GM18511 (cell line): ENCODE measurements at regions not wholly inside any gene's neighbourhood (a gene's known extent, or its start where the extent isn't known, plus 50 kb on each side); places are given as distances from the start of the nearest gene placed in this dataset.
"Not testable (repeated sequence)": the region's sequence is repeated elsewhere in the genome, so short reads cannot be mapped to it uniquely, and the experiment has no call there.

ENCODE experiments used
- ATAC-seq: cut with Tn5 transposase; IDR thresholded peaks from one replicate; pipeline ENCODE4 v1.9.1; 2021; ENCODE audit warnings: mild to moderate bottlenecking, moderate library complexity; ENCODE audit not compliant: unreplicated experiment

DNA sequence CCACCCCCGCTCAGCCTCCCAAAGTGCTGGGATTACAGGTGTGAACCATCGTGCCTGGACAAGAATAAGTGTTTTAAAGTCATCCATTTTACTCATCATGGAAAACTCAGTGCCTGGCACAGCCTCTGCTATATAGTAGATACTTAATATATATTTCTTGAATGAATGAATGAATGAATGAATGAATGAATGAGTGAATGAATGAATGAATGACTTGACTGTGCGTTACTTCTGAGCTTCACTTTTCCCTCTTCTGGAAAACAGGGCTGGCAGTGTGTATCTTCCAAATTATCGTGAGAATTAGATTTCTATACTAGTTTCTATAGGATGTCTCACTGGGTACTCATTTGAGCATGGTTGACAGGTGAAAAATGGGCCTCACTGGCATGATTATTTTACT is 307.3 kb upstream of the ERCC4 start:
- no peak for ATAC-seq

GRCh38 chr16:13613165-13613564 is 306.8 kb upstream of the ERCC4 start:
- no peak for ATAC-seq

DNA sequence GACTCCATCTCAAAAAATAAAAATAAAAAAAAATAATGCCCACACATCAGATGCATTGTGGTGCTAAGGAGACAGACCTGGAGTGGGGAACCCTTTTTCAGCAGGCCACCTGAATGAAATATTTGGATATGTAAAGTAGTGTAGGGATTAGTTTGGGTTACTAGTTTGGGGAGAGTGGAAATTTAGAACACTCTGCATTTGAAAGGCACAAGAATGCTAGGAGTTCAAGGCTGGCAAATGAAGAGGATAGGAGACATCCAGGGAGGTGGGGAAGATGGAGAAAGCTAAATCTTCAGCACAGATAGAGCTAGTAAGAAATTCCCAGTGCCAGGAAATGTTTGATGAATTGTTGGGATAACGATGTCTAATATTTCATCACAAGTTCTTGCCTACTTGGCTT is 298.3 kb upstream of the ERCC4 start:
- no peak for ATAC-seq

- no peak for ATAC-seq
Measured at GRCh38 chr16:13628156-13628555, 291.8 kb upstream of the ERCC4 start.

DNA sequence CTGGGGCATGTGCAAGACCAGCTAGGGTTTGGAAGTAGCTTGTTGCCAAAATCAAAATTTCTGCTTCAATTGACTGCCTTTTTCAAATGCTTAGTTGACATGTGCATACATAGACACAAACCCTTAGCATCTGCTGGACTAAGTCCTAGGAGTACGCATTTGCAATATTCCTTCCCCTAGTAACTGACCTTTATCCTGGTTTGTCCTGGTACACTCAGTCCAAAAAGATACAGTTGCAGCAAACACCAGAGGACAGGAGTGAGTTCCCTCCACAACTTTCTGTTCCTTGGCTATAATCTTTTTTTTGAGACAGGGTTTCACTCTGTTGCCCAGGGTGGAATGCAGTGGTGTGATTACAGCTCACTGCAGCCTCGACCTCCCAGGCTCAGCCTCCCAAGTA is 290.2 kb upstream of the ERCC4 start:
- no peak for ATAC-seq

DNA sequence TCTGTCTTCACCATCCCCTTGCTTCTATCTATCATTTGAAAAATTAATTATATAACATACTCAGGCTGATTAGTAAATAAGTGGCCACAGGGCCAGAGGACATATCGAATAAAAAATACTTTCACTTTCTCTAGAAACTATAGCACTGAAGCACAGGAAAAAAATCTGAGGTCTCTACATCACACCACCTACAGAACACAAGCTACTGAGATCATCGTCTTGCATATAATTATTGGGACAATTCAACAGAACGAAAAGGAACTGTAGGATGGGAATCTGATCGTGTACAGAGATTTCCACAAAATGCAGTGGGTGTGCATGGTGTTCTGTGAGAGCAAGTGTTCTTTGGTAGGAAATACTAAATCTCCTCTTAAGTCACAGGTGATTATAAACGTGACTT is 289.6 kb upstream of the ERCC4 start:
- no peak for ATAC-seq

DNA sequence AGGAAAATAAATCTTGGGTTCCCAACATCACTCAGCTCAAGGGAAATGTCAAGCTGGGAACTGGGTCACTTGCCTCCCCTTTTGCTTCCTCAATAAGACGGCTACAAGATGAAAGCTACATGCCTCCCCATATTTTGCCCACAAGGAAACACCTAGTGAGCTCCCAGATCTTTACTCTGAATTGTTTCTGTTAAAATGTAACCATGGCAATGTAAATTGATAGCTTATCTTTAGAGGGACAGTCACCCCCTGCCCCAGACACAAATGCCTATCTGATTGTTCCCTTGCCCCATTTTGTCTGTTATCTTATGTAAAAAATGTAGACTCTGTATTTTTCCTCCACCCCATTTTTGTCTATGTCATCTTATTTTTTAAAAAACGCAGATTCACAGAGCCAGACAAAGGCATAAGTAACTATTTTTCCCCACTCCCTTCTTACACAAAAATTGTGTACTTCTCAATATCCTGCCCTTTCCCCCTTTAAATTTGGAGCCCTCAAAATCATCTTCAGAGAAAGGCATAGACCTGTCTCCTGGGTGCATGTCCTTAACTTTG is 288.7 kb upstream of the ERCC4 start:
- no peak for ATAC-seq

- no peak for ATAC-seq
Measured at GRCh38 chr16:13631916-13632315, 288.0 kb upstream of the ERCC4 start.

DNA sequence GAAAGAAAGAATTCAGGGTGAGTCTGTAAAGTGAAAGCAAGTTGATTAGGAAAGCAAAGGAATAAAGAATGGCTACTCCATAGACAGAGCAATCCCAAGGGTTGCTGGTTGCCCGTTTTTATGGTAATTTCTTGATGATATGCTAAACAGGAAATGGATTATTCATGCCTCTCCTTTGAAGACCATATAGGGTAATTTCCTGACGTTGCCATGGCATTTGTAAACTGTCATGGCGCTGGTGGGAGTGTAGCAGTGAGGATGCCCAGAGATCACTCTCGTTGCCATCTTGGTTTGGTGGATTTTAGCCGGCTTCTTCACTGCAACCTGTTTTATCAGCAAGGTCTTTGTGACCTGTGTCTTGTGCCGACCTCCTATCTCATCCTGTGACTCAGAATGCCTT is 287.4 kb upstream of the ERCC4 start:
- not testable (repeated sequence) for ATAC-seq

DNA sequence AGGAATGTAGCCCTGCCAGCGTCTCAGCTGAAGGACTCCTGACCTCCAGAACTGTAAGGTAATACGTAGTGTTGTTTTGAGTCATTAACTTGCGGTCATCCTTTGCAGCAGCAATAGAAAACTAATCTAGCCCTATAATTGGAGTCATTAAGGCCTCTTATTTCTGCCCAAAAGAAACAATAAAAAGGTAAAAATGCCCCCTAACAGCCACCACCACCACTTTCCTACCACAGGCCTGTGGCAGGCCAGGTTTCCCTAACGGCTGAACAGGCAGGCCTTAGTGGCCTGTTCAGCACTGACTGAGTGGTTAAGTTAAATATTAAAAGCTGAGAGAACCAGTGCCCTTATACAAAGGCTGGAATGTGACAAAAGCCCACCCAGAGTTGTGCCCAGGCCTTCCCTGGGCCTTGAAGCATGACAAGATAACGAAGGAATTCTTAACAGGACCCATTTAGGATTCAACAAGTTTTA is 286.5 kb upstream of the ERCC4 start:
- no peak for ATAC-seq

- no peak for ATAC-seq
Measured at GRCh38 chr16:13634253-13634652, 285.7 kb upstream of the ERCC4 start.

- no peak for ATAC-seq
Measured at GRCh38 chr16:13634959-13635358, 285.0 kb upstream of the ERCC4 start.

- ATAC-seq = no peak
Measured at GRCh38 chr16:13638218-13638617, 281.7 kb upstream of the ERCC4 start.

- ATAC-seq = no peak
Measured at GRCh38 chr16:13643412-13643811, 276.5 kb upstream of the ERCC4 start.

DNA sequence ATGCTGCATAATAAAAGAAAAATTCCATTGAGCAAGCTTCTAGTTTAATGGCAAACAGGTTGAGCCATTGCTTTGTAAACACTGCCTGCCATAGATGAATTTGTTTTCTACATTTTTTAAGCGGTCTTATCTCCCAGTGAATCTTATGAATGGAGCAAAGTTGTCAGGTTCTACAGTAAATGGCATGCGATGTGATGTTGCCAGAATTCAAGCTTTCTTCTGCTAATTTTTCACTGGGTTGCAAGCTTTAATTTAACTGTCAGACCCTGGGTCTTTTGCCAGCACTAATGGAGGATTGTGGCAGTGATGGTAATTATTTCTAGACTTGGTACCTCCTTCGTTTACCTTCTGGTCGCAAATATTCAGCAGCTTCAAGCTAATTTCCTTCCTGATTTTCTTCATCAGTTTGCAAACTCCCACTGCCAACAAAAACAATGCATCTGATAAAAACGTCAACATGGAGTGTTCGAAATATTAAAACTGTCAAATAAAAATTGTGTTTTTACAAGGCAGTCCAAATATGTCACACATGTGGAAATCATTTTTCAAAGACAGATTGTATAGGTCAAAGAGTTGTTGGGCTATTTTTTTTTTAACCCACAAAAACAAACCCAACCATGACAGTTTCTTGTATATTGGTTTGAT is 274.2 kb upstream of the ERCC4 start:
- no peak for ATAC-seq

GRCh38 chr16:13660807-13661206 is 259.1 kb upstream of the ERCC4 start:
- ATAC-seq = no peak

DNA sequence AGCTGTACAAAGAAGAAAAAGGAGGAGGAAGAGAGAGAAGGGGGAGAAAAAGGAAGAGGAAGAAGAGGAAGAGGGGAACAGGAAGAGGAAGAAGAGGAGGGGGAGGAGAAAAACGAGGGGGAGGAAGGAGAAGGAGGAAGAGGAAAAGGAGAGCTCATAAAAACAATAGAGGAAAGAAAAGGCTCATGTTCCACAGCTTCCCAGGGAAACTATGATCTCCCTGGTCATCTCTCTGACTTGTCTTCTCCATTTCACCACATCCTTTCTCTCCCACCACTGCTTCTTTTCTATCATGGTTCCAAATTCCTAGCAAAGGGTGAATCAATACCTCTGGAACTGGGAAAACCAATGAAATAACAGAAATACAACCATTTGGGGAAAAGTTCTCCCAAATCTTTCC is 254.1 kb upstream of the ERCC4 start:
- no peak for ATAC-seq

- no peak for ATAC-seq
Measured at GRCh38 chr16:13672196-13672595, 247.8 kb upstream of the ERCC4 start.

DNA sequence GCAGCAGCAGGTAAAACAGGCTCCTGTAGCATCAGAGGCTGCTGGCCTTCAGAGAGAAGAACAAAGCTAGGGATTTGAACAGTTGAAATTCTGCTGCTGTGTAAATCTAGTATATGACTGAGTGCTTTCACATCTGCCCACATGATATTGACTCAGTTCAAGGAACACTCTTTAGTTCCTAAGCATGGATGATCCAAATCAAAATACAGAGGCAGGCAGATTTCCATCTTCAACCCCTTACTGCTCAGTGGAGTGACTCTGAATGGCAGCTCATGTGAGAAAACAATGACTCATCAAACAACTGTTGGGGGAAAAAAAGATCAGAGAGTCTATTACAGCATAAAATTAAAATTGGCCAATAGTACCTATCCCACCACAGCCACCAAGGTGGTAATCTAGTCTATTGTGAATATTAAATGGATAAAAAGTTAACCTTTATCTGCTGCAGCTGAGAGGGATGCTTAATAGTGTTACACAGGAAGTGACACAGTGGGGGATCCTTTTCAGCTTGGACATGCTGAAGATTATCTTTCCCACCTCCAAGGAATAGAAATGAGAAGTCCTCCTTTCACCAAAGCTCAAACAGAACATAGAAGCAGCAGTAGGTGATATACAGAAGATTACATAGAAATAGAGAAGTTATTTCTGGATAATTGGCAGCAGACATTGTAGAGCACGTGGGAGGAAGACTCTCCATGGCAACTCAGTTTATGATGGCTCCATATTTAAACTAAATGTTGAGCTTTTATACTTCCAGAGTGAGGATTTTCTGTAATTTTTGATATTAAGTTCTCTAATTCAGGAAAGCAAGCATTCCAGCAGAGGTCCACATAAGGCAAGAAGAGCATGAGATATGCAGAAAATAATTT is 239.7 kb upstream of the ERCC4 start:
- no peak for ATAC-seq

DNA sequence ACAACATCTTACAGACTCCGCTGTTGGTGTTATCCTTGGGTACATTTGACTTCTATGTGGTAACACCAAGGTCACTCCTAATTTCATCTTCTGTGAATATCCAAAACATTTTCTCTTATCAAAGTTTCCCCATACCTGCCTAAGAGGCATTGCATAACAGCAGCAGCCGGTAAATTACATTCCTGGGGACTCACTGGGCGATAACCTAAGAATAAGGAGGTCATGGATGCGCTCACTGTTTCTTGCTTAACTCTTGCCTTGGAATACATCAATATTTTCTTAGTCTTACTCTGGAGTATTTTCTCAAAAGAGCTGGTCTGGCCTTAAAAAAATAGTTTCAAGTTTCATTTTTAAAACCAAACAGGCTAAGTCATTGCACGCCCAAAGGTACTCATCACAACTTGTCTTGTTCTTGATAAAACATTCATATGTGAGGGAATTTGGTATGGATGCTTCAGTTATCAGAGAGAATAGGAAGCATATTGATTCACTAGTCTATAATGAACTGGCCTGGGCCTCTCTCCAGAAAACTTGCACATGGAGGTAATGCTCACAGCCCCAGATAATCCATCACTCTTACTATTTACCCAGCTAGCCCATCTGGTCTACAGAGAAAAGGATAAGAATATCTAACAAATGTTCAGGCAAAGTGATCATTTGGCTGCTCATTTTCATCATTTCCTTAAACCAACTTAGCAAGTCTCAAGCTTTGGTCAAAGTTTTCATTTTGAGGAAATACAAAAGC is 235.0 kb upstream of the ERCC4 start:
- ATAC-seq = no peak

DNA sequence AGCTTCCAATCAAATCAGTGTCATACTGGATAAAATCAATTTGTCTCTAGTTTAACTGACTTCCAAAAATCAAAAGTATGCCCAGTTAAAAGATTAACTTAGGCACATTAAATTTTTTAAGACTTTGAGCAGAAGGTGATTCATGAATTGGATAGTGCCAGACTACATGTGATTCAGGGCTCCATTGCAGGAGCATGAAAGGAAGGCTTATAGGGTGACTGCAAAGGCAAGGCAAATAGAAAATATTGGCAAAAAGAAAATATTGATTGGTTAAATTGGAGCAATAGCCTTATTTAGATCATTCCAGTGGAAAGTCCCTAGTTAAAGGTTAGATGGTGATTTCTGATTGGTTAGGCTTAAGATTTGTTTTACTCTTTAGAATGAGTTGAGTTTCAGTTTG is 223.9 kb upstream of the ERCC4 start:
- ATAC-seq = no peak
